Pancreas (tissue), 10 donors: ENCODE measurements at regions not wholly inside any gene's neighbourhood (a gene's known extent, or its start where the extent isn't known, plus 50 kb on each side); places are given as distances from the start of the nearest gene placed in this dataset.

ENCODE experiments used
- ATAC-seq, 4 donors: fragments of 200-7000 bp; cut with Tn5 transposase; one replicate each; pipeline versions ENCODE4 v1.8.0 to v1.9.1; 2020; ENCODE audit warnings: mild to moderate bottlenecking in 4 of 4, moderate library complexity in 4 of 4
- DNase-seq, 6 donors: peaks; one replicate each; pipeline ENCODE4 v3.0.0-alpha.2; 2020
- FAIRE-seq: peaks from 2 replicates; lab custom pipeline; 2012; peaks lifted over from hg19 to GRCh38; lab: Jason Lieb, UNC
- H3K27ac ChIP-seq, 4 donors: fragments of 200-600 bp; sonication (generic); 1 replicate in 3 of 4; 2 replicates in 1 of 4; pipeline versions ENCODE4 v1.5.0 to v1.8.0; 2020
- H3K27me3 ChIP-seq, 4 donors: fragments of 200-600 bp; one replicate each; pipeline ENCODE4 v1.8.0; 2021
- H3K36me3 ChIP-seq, 3 donors: fragments of 200-600 bp; sonication (generic) in 1 of 3; one replicate each; pipeline versions ENCODE4 v1.5.0 to v1.8.0; 2020 to 2021
- H3K4me1 ChIP-seq, 3 donors: fragments of 200-600 bp; one replicate each; pipeline ENCODE4 v1.8.0; 2021
- H3K4me3 ChIP-seq, 4 donors: fragments of 200-600 bp; sonication (generic) in 2 of 4; one replicate each; pipeline versions ENCODE4 v1.5.0 to v1.8.0; 2020 to 2021
- H3K9me3 ChIP-seq, 4 donors: fragments of 200-600 bp; one replicate each; pipeline ENCODE4 v1.8.0; 2021
- CTCF ChIP-seq, 4 donors: fragments of 200-600 bp; sonication (generic) in 3 of 4; IDR thresholded peaks; one replicate each; pipeline versions ENCODE4 v1.5.0 to v1.8.0; 2021; ENCODE audit warnings: antibody characterized with exemption in 4 of 4
- WGBS, 2 donors: extraction: QIAGEN DNeasy Blood & Tissue Kit; methylation state at CpG; one replicate each; pipeline ENCODE4 v1.1.7; 2013; 5-methylcytosine and 5-hydroxymethylcytosine counted together
- intact Hi-C, 3 donors: fragments of 100-400 bp; cut with DNase I; formaldehyde crosslinking; loops; one replicate each; pipeline versions ENCODE4 v1.11.1 to v1.14.2; 2022
- donor health status: healthy with polysubstance abuse.
- donor health status: DM: no; HTN: no; CAD: no; lungs with moderate emphysema.
- donor health status: DM: no; HTN: no; CAD: no.
- donor health status: control.
- donor health status: control.
- donor health status: Bipolar disorder and iron deficiency.
- donor health status: DM: yes; HTN: yes; CAD: no.
- donor health status: DM: no; HTN: no; CAD: no.
- donor health status: DM: no; HTN: no; CAD: no.
- donor health status: DM: yes; HTN: yes; CAD: no.

- 36 to 38% methylated on average over 18 of the region's 18 CpGs for WGBS, 2 donors
- DNase-seq (peak in 2 of 6 donors; percentile 1 to 7), ATAC-seq (no peak), FAIRE-seq (no peak)
- no peak for TF ChIP-seq CTCF (IDR thresholded peaks at IDR 0.05)
- H3K36me3 ChIP-seq, result no peaks in the 10 kb centered on the region
- H3K27ac ChIP-seq, result no peak overlapping the region
- no peaks in the 10 kb centered on the region for H3K9me3 ChIP-seq
- no peaks in the 10 kb centered on the region for H3K4me1 ChIP-seq
- no peaks in the 10 kb centered on the region for H3K27me3 ChIP-seq
- no peak overlapping the region for H3K4me3 ChIP-seq
- intact Hi-C loops, result loop anchor here in 1 of 3 donors (5.0 kb wide), 1 partner anchor 1015 kb away; no protein-coding TSS in a partner anchor
Observed at GRCh38 chr1:30406996-30407864, 316.2 kb downstream of the MATN1 start.

DNA sequence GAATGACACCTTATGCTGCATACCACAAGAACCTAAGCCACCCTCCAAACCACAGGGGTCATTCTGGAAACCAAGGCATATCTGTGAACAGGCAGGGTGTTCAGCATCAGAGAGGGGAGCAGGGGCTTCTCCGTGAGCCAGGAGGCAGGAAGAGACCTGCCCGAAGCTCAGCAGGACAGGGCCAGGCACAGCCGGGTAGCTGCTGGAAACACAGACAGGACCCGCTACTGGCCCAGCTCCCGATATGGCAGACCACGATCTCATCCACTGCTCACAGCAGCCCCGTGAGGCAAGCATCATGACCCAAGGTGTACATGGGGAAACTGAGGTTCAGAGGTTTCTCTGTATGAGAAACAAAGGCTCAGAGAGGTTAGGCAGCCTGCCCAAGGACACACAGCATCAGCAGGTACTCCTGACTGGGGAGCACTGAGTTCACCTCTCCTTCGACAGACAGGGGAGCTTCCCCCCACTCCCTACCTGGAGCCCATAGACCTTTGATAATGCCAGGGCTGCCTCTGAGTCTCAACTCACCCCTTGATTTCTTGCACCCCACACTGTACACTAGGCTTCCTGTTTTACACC lies 317.7 kb downstream of the MATN1 start:
- WGBS, 2 donors, result 72 to 76% methylated on average over 8 of the region's 8 CpGs
- no peak for FAIRE-seq
- H3K4me1 ChIP-seq, result no peaks in the 10 kb centered on the region
- intact Hi-C loops, result loop anchor here in 1 of 3 donors (5.0 kb wide), 1 partner anchor 1013 kb away; no protein-coding TSS in a partner anchor
- ATAC-seq, result no peak
- no peak for TF ChIP-seq CTCF (IDR thresholded peaks at IDR 0.05)
- H3K36me3 ChIP-seq, result no peaks in the 10 kb centered on the region
- no peaks in the 10 kb centered on the region for H3K9me3 ChIP-seq
- H3K4me3 ChIP-seq, result no peak overlapping the region
- H3K27me3 ChIP-seq, result no peaks in the 10 kb centered on the region
- no peak overlapping the region for H3K27ac ChIP-seq
- no peak for DNase-seq

DNA sequence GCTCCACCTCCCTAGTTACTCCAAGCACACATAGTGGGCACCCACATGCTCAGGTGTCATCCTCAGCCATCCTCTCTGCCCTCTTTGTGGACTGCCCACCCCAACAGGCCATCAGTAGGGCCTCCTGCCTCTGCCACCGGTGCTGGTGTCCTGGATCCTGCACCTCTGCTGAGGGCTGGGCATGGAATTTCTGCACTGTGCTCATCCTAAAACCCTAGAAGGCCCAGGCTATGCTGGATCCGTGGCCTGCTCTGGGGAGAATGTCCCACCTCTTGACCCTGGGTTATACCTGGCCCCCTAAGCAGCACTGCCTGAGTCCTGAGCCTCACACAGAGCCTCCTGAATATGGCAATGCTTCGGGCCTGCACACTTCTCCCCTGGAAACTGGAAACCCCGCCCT lies 318.3 kb downstream of the MATN1 start:
- FAIRE-seq, result no peak
- no peak for DNase-seq
- intact Hi-C loops, result loop anchor here in 1 of 3 donors (5.0 kb wide), 1 partner anchor 1013 kb away; no protein-coding TSS in a partner anchor
- H3K9me3 ChIP-seq, result no peaks in the 10 kb centered on the region
- no peaks in the 10 kb centered on the region for H3K4me1 ChIP-seq
- no peaks in the 10 kb centered on the region for H3K27me3 ChIP-seq
- ATAC-seq, result no peak
- no peak overlapping the region for H3K27ac ChIP-seq
- TF ChIP-seq CTCF (IDR thresholded peaks at IDR 0.05), result no peak
- 51 to 69% methylated on average over 4 of the region's 4 CpGs for WGBS, 2 donors
- H3K4me3 ChIP-seq, result no peak overlapping the region
- no peaks in the 10 kb centered on the region for H3K36me3 ChIP-seq

DNA sequence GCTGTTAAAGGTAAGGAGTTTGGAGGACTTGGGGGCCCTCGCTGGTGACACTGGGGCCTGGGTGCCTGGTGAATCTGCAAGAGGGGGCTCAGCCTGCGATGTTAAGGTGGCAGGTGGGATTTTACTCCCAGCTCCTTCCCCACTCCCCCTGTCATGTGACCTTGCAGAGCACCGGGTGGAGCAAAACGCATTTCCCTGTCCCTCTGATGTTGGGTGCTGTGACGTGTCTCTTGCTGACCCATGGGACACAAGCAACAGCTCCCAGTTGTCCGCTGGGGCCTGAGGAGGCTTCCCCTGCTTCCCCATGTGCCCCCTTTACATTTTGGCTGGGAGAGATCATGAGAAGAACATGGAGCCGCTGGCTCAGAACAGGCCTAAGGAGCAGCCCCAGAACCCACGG lies 319.0 kb downstream of the MATN1 start:
- Histone ChIP-seq H3K27ac (no peak overlapping the region), H3K36me3 (no peaks in the 10 kb centered on the region), H3K9me3 (no peaks in the 10 kb centered on the region), H3K4me1 (no peaks in the 10 kb centered on the region), H3K4me3 (no peak overlapping the region), H3K27me3 (no peaks in the 10 kb centered on the region)
- intact Hi-C loops, result no loop called here
- ATAC-seq (no peak), DNase-seq (no peak), FAIRE-seq (no peak)
- 71 to 76% methylated on average over 8 of the region's 8 CpGs for WGBS, 2 donors
- TF ChIP-seq CTCF (IDR thresholded peaks at IDR 0.05), result no peak
